MM.1S (cell line): ENCODE measurements at regions not wholly inside any gene's neighbourhood (a gene's known extent, or its start where the extent isn't known, plus 50 kb on each side); places are given as distances from the start of the nearest gene placed in this dataset.

ENCODE experiments used
- EZH2 ChIP-seq: fragments of 300-600 bp; sonication (generic); optimal IDR thresholded peaks from 2 replicates; pipeline ENCODE3; 2017; ENCODE audit warnings: low read depth, mild to moderate bottlenecking, antibody characterized with exemption, low read length, mixed read lengths
- EZH2phosphoT487 ChIP-seq: fragments of 300-600 bp; sonication (generic); IDR thresholded peaks from 2 replicates; pipeline ENCODE4 v1.6.1; 2018; ENCODE audit warnings: antibody characterized with exemption, low read length
- TF ChIP-seq, protein P1 (sequence below): fragments of 300-600 bp; sonication (generic); IDR thresholded peaks from 2 replicates; pipeline ENCODE4 v1.5.1; 2016; ENCODE audit warnings: antibody characterized with exemption, low read length, mixed read lengths

DNA sequence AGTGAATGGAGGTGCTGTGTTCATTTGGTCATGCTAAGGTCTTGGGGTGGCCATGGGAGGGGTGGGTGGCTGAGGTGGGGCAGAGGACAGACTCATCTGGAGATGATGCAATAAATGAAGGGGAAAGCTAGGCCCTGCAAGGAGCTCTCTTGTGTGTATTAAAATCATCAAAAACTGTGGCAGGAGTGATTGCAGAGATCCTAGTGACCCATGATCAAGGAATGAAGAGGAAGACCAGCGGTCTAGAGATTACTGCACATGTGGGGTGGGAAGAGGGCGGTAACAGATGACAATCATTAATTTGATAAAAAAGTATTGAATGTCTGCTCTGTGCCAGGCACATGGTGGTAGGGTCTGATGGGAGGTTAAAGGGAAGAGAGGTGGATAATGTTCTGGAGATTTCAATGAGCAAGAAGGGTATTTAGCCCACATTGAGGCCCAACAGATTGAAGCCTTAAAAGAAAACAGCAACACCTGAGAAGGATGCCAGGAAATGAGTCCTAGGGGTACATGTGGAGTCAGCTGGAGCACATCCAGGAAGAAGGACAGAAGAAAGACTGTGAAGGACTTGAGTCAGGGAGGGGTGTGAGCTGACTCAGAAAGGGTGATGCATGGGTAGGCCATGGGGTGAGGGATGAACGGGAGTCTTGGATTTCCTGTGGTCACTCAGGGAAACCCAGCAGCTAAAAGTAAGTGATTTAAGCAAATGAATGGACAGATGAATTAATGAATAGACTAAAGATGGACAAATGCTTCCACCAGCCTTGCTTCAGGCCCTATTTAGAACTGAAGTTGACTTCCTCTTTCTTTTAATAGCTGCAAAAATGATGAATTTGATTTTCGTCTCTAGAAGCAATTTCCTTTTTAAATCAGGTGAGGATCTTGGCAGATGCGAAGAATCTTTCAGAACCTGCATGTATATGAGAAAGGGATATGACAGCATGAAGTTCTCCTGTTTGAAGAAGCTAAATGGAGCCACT lies 83.1 kb upstream of the IGFBP3 start:
- TF ChIP-seq, protein P1, sequence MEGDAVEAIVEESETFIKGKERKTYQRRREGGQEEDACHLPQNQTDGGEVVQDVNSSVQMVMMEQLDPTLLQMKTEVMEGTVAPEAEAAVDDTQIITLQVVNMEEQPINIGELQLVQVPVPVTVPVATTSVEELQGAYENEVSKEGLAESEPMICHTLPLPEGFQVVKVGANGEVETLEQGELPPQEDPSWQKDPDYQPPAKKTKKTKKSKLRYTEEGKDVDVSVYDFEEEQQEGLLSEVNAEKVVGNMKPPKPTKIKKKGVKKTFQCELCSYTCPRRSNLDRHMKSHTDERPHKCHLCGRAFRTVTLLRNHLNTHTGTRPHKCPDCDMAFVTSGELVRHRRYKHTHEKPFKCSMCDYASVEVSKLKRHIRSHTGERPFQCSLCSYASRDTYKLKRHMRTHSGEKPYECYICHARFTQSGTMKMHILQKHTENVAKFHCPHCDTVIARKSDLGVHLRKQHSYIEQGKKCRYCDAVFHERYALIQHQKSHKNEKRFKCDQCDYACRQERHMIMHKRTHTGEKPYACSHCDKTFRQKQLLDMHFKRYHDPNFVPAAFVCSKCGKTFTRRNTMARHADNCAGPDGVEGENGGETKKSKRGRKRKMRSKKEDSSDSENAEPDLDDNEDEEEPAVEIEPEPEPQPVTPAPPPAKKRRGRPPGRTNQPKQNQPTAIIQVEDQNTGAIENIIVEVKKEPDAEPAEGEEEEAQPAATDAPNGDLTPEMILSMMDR: no peak
- TF ChIP-seq EZH2phosphoT487: no peak
- no peak for TF ChIP-seq EZH2
